PC-9 (cell line): ENCODE measurements at regions not wholly inside any gene's neighbourhood (a gene's known extent, or its start where the extent isn't known, plus 50 kb on each side); places are given as distances from the start of the nearest gene placed in this dataset.
"Not testable (repeated sequence)": the region's sequence is repeated elsewhere in the genome, so short reads cannot be mapped to it uniquely, and the experiment has no call there.

ENCODE experiments used
- BruUV-seq: library from RNA; stranded (reverse); fragments of 400-500 nt; replicated peaks from 2 replicates; lab custom pipeline; 2021; lab: Mats Ljungman, UMichigan
- CTCF ChIA-PET: fragments of 300-600 bp; sonication (Branson Sonifier 250); formaldehyde crosslinking; loops from one replicate; lab custom pipeline; 2022; ENCODE audit warnings: antibody characterized with exemption; lab: Charles Lee
- POLR2A ChIA-PET: fragments of 300-600 bp; sonication (Branson Sonifier 250); formaldehyde crosslinking; loops from one replicate; lab custom pipeline; 2022; ENCODE audit warnings: antibody characterized with exemption; ENCODE audit not compliant: unreplicated experiment; lab: Charles Lee
- DNase-seq, 2 experiments: peaks; one replicate each; pipeline versions ENCODE4 v3.0.0 to v3.0.0-alpha.2; 2015 to 2022; ENCODE audit warnings: mixed read lengths in 1 of 2
- H2AFZ ChIP-seq: fragments of 200-600 bp; sonication (generic); 2 replicates; pipeline ENCODE4 v1.8.1; 2017; ENCODE audit warnings: antibody characterized with exemption
- H3F3A ChIP-seq: fragments of 200-600 bp; sonication (generic); 2 replicates; pipeline ENCODE4 v1.8.1; 2017; ENCODE audit warnings: antibody characterized with exemption, mild to moderate bottlenecking, low read depth; ENCODE audit not compliant: insufficient read depth
- H3K27ac ChIP-seq: fragments of 200-600 bp; sonication (generic); 2 replicates; pipeline ENCODE4 v1.6.1; 2016; ENCODE audit warnings: mixed run types
- H3K27me3 ChIP-seq: fragments of 200-600 bp; sonication (generic); 2 replicates; pipeline ENCODE4 v1.6.1; 2016; ENCODE audit warnings: low read depth, mixed run types; ENCODE audit not compliant: insufficient read depth
- H3K36me3 ChIP-seq: fragments of 200-600 bp; sonication (generic); 2 replicates; pipeline ENCODE4 v1.6.1; 2016; ENCODE audit warnings: low read depth, mixed run types
- H3K4me1 ChIP-seq: fragments of 200-600 bp; sonication (generic); replicated peaks from 2 replicates; pipeline ENCODE4 v1.6.1; 2016; ENCODE audit warnings: mixed run types; ENCODE audit not compliant: insufficient read depth
- H3K4me2 ChIP-seq: fragments of 200-600 bp; sonication (generic); 2 replicates; pipeline ENCODE4 v1.6.1; 2017; ENCODE audit warnings: mixed run types
- H3K4me3 ChIP-seq: fragments of 200-600 bp; sonication (generic); 2 replicates; pipeline ENCODE4 v1.6.1; 2016; ENCODE audit warnings: mixed run types
- H3K79me2 ChIP-seq: fragments of 200-600 bp; sonication (generic); 2 replicates; pipeline ENCODE4 v1.6.1; 2017; ENCODE audit warnings: low read depth, mixed run types
- H3K9me2 ChIP-seq: fragments of 200-600 bp; sonication (generic); 2 replicates; pipeline ENCODE4 v1.8.1; 2017; ENCODE audit warnings: mild to moderate bottlenecking; ENCODE audit not compliant: insufficient read depth
- H3K9me3 ChIP-seq: fragments of 200-600 bp; sonication (generic); 2 replicates; pipeline ENCODE4 v1.8.1; 2016; ENCODE audit warnings: low read depth; ENCODE audit not compliant: insufficient read depth
- H4K20me1 ChIP-seq: fragments of 200-600 bp; sonication (generic); 2 replicates; pipeline ENCODE4 v1.8.1; 2017; ENCODE audit not compliant: insufficient read depth
- EZH2 ChIP-seq: fragments of 200-600 bp; sonication (generic); IDR thresholded peaks from 2 replicates; pipeline ENCODE4 v1.8.0; 2017; ENCODE audit warnings: antibody characterized with exemption, low read depth
- intact Hi-C: fragments of 100-400 bp; cut with micrococcal nuclease; formaldehyde crosslinking; loops from one replicate; pipeline ENCODE4 v1.10.0; 2022; ENCODE audit not compliant: unreplicated experiment
- TF ChIP-seq, protein P1 (sequence below): fragments of 200-600 bp; sonication (generic); conservative IDR thresholded peaks from 2 replicates; pipeline ENCODE4 v1.6.1; 2017; ENCODE audit warnings: mixed run types, antibody characterized with exemption, mild to moderate bottlenecking, moderate library complexity

DNA sequence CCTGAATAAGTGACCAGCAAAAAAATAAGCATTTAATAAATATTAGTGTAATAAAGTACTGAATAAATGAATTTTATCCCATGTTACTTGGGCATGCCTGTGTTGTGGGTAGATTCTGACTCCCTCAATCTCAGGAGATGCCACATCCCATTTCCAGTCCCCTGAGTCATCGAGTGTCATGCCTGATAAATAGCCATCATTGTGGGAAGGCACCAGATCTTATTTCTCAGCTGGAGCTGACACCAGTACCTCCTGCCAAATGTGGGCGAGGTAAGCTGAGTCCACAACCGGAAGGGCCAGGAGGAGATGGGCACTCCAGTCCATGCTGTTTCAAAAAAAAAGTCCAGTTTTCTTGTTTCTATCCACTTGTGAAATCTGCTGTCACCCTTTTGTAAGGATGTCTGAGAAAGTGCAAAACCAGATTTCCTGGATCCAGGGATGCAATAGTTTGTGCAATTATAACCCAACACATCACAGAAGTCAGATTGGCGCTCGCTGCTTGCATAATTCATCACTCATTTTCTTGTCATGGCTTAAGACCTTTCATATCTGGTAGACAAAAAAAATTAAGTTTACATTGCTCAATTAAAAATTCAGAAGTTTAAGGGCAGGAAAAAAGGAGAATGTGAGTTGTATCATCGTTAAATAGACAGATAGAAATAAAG is 311.6 kb downstream of the MIAT start:
- Histone ChIP-seq H3K9me3 (0 out of 2 replicates have a peak, but pooled peaks cover 4% of the 10 kb centered on the region), H3K36me3 (no peaks in the 10 kb centered on the region), H3K9me2 (no peaks in the 10 kb centered on the region), H3K4me3 (no peak overlapping the region), H3K79me2 (no peaks in the 10 kb centered on the region), H4K20me1 (no peaks in the 10 kb centered on the region), H3K27ac (no peak overlapping the region), H2AFZ (no peak overlapping the region), H3K4me2 (no peak overlapping the region), H3K4me1 (no peaks in the 10 kb centered on the region), H3F3A (no peaks in the 10 kb centered on the region), H3K27me3 (peaks cover 34% of the 10 kb centered on the region)
- TF ChIP-seq EZH2 = no peak
- TF ChIP-seq, protein P1, sequence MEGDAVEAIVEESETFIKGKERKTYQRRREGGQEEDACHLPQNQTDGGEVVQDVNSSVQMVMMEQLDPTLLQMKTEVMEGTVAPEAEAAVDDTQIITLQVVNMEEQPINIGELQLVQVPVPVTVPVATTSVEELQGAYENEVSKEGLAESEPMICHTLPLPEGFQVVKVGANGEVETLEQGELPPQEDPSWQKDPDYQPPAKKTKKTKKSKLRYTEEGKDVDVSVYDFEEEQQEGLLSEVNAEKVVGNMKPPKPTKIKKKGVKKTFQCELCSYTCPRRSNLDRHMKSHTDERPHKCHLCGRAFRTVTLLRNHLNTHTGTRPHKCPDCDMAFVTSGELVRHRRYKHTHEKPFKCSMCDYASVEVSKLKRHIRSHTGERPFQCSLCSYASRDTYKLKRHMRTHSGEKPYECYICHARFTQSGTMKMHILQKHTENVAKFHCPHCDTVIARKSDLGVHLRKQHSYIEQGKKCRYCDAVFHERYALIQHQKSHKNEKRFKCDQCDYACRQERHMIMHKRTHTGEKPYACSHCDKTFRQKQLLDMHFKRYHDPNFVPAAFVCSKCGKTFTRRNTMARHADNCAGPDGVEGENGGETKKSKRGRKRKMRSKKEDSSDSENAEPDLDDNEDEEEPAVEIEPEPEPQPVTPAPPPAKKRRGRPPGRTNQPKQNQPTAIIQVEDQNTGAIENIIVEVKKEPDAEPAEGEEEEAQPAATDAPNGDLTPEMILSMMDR = no peak
- no TSS peak for BruUV-seq
- no peak for DNase-seq
- ChIA-PET CTCF (no interaction called here), POLR2A (no interaction called here)
- intact Hi-C loops = no loop called here

DNA sequence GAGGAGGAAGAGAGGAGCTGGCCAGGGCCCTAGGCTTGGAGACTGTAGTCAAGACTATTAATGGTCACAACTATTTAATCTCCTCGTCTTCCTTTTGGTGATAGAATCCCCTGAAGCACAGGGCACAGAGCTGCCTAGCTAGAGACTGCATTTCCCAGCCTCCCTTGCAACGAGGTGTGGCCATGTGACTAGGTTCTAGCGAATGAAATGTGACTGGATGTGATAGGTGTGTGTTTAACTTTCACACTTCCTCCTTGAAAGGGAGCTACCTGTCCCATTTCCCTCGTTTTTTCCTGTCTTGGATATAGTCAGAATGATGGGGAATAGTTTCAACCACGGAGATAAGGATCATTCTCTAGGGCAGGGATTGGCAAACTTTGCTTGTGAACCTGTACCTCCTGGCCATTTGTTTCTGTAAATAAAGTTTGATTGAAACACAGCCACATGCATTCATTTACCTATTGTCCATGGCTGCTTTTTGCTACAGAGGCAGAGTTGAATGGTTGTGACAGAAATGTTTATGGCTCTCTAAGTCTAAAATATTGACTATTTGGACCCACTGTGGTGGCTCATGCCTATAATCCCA is 313.5 kb downstream of the MIAT start:
- DNase-seq = no peak

DNA sequence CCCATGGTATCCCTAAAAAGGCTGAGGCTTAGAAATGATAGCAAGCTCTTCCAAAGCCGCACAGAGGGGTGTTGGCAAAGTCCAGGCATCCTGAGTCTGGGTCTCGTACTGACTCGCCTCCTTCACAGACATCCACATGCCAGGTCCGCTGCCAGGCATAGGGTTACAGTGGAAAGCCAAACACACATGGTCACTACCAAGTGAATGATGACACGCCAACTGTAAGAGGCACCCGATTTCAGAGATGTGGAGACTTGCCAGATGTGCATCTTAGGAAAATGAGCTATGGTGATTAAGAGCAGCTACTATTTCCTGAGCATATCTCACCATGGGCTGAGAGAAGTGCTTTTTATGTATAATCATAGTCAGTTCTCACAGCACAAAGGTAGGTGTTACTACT is 314.9 kb downstream of the MIAT start:
- H3K4me1 ChIP-seq = no peaks in the 10 kb centered on the region
- ChIA-PET CTCF (no interaction called here), POLR2A (no interaction called here)
- intact Hi-C loops = no loop called here
- H3K27ac ChIP-seq = no peak overlapping the region
- H3K79me2 ChIP-seq = no peaks in the 10 kb centered on the region
- H3K4me3 ChIP-seq = no peak overlapping the region
- H2AFZ ChIP-seq = no peak overlapping the region
- no peaks in the 10 kb centered on the region for H3F3A ChIP-seq
- H3K9me3 ChIP-seq = no peaks in the 10 kb centered on the region
- H3K4me2 ChIP-seq = no peak overlapping the region
- H4K20me1 ChIP-seq = no peaks in the 10 kb centered on the region
- no peaks in the 10 kb centered on the region for H3K36me3 ChIP-seq
- no peaks in the 10 kb centered on the region for H3K9me2 ChIP-seq
- TF ChIP-seq, protein P1 = no peak
- TF ChIP-seq EZH2 = no peak
- no TSS peak for BruUV-seq
- H3K27me3 ChIP-seq = peaks cover 65% of the 10 kb centered on the region
- no peak for DNase-seq

More for the DNA sequence above, 313.5 kb downstream of the MIAT start:
- Histone ChIP-seq H4K20me1 (no peaks in the 10 kb centered on the region), H2AFZ (no peak overlapping the region), H3K36me3 (no peaks in the 10 kb centered on the region), H3K4me2 (no peak overlapping the region), H3K9me2 (no peaks in the 10 kb centered on the region), H3F3A (no peaks in the 10 kb centered on the region), H3K4me1 (no peaks in the 10 kb centered on the region), H3K79me2 (no peaks in the 10 kb centered on the region), H3K4me3 (no peak overlapping the region), H3K9me3 (no peaks in the 10 kb centered on the region), H3K27me3 (peaks cover 51% of the 10 kb centered on the region), H3K27ac (no peak overlapping the region)
- POLR2A ChIA-PET = no interaction called here
- intact Hi-C loops = no loop called here
- TF ChIP-seq, protein P1 = no peak
- TF ChIP-seq EZH2 = no peak
- no TSS peak for BruUV-seq
- CTCF ChIA-PET = no interaction called here

DNA sequence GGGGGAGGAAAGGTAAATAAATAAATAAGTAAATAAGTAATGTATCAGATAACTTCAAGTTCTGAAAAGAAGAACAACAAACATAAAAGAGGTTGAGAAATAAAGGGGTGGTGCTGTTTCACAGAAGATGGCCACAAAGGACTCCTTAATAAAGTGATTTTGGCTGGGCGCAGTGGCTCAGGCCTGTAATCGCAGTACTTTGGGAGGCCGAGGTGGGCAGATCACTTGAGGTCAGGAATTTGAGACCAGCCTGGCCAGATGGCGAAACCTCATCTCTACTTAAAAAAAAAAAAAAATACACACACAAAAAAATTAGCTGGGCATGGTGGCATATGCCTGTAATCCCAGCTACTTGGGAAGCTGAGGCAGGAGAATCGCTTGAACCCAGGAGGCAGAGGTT is 315.5 kb downstream of the MIAT start:
- H3K4me2 ChIP-seq, H3K4me3 ChIP-seq, H3K27ac ChIP-seq, H3K4me1 ChIP-seq, intact Hi-C loops, H2AFZ ChIP-seq, H3K9me2 ChIP-seq, H3F3A ChIP-seq, H4K20me1 ChIP-seq, H3K36me3 ChIP-seq, H3K79me2 ChIP-seq, H3K9me3 ChIP-seq, DNase-seq, BruUV-seq, CTCF ChIA-PET, POLR2A ChIA-PET: not testable (repeated sequence)
- H3K27me3 ChIP-seq = peaks cover 71% of the 10 kb centered on the region
